ENCODE measurements at regions not wholly inside any gene's neighbourhood (a gene's known extent, or its start where the extent isn't known, plus 50 kb on each side); places are given as distances from the start of the nearest gene placed in this dataset.

- H4K8ac ChIP-seq (replicated peaks; ENCODE audit: insufficient read length, low read depth, low read length) = no peak overlapping the region
- no peaks in the 10 kb centered on the region; the same call in 1 of the 2 replicates for H3K4me1 ChIP-seq (ENCODE audit: insufficient read depth, low read length)
- no peak overlapping the region for H4K91ac ChIP-seq (ENCODE audit: insufficient read length, low read depth, low read length)
These were observed 50.6 kb upstream of the USPL1 start for GRCh38 chr13:30567072-30567471.

More at GRCh38 chr13:30567072-30567471, 50.6 kb upstream of the USPL1 start:
- H3K18ac ChIP-seq (ENCODE audit: insufficient read length, low read depth, low read length) = no peak overlapping the region
- no peaks in the 10 kb centered on the region for H3K9me3 Mint-ChIP-seq
- no peak overlapping the region for H2AFZ ChIP-seq (ENCODE audit: low read length)
- TF ChIP-seq CTCF (conservative IDR thresholded peaks at IDR 0.05) = no peak
- no peaks in the 10 kb centered on the region for H3K27me3 Mint-ChIP-seq (ENCODE audit: low read depth)
- no peak overlapping the region for H3K4ac ChIP-seq (ENCODE audit: low read depth, low read length)
- H3K4me3 Mint-ChIP-seq = no peak overlapping the region
- H3K56ac ChIP-seq (ENCODE audit: insufficient read length, low read depth, low read length) = no peak overlapping the region
- no peak for DNase-seq
- H3K23ac ChIP-seq (ENCODE audit: insufficient read length, low read depth, low read length) = no peak overlapping the region
- H3K14ac ChIP-seq (ENCODE audit: insufficient read depth, low read length) = no peak overlapping the region
- H2BK20ac ChIP-seq (ENCODE audit: low read depth, low read length, poor library complexity, severe bottlenecking) = no peak overlapping the region
- H2BK120ac ChIP-seq (ENCODE audit: low read depth, low read length, poor library complexity, severe bottlenecking) = no peak overlapping the region
- WGBS (ENCODE audit: extremely low coverage, insufficient read length, low lambda C conversion rate) = no CpG with 5 or more reads among the region's 2 CpGs
- no peak overlapping the region for H2BK15ac ChIP-seq (ENCODE audit: low read depth, low read length)
- H3K36me3 Mint-ChIP-seq (ENCODE audit: insufficient read depth in 1 of 3, low read depth in 3 of 3) = no peaks in the 10 kb centered on the region
- H3K4me2 ChIP-seq (ENCODE audit: insufficient read depth, insufficient read length, low read length) = no peak overlapping the region
- H4K20me1 ChIP-seq (ENCODE audit: control insufficient read depth, insufficient read depth, insufficient read length) = no peaks in the 10 kb centered on the region
- H3K9ac ChIP-seq (ENCODE audit: extremely low read depth, insufficient read length, low read length) = no peak overlapping the region
- no peaks in the 10 kb centered on the region for H3K23me2 ChIP-seq (ENCODE audit: insufficient read length, low read depth, low read length, poor library complexity, severe bottlenecking)
- H3K79me2 ChIP-seq (ENCODE audit: insufficient read depth, low read length) = no peaks in the 10 kb centered on the region
- H2BK12ac ChIP-seq (ENCODE audit: insufficient read length, low read depth, low read length) = no peak overlapping the region
- no peak overlapping the region for H2BK5ac ChIP-seq (ENCODE audit: insufficient read length, low read length)
- no peak overlapping the region for H3K27ac ChIP-seq (ENCODE audit: insufficient read length, low read depth, low read length)
- no peak overlapping the region for H2AK5ac ChIP-seq (ENCODE audit: insufficient read length, low read length)
- no peak overlapping the region for H4K5ac ChIP-seq (ENCODE audit: insufficient read length, low read depth, low read length)
- H3K4me1 Mint-ChIP-seq = peaks cover 8 to 14% of the 10 kb centered on the region in 2 experiments
- no peaks in the 10 kb centered on the region for H3K9me3 ChIP-seq (ENCODE audit: control insufficient read depth, low read depth, low read length)
- no peaks in the 10 kb centered on the region for H3K27me3 ChIP-seq (ENCODE audit: insufficient read depth, low read length)
- no peak overlapping the region for H3K27ac Mint-ChIP-seq
- no peaks in the 10 kb centered on the region for H3K79me1 ChIP-seq (ENCODE audit: insufficient read depth, low read depth, low read length, poor library complexity, severe bottlenecking)
- no peak overlapping the region for H3T11ph ChIP-seq (ENCODE audit: low read length)
